HT-29 (cell line): ENCODE measurements at regions not wholly inside any gene's neighbourhood (a gene's known extent, or its start where the extent isn't known, plus 50 kb on each side); places are given as distances from the start of the nearest gene placed in this dataset.
"Not testable (repeated sequence)": the region's sequence is repeated elsewhere in the genome, so short reads cannot be mapped to it uniquely, and the experiment has no call there.

ENCODE experiments used
- DNase-seq: peaks from one replicate; pipeline ENCODE4 v3.0.0-alpha.2; 2015; ENCODE audit warnings: low spot score

- no peak for DNase-seq
Measured at GRCh38 chr7:149334930-149335329, 72.9 kb downstream of the ZNF783 start.

GRCh38 chr7:149348758-149349369, 86.9 kb downstream of the ZNF783 start:
- no peak for DNase-seq

GRCh38 chr7:149353739-149354504, 91.9 kb downstream of the ZNF783 start:
- no peak for DNase-seq

- DNase-seq: not testable (repeated sequence)
Measured at GRCh38 chr7:149355035-149355389, 93.0 kb downstream of the ZNF783 start.

- peak; percentile 88 for DNase-seq
Measured at GRCh38 chr7:149355390-149356048, 93.5 kb downstream of the ZNF783 start.

- DNase-seq: no peak
Measured at GRCh38 chr7:149362696-149363095, 98.2 kb downstream of the ZNF777 start.

GRCh38 chr7:149367418-149368180, 93.3 kb downstream of the ZNF777 start:
- no peak for DNase-seq

GRCh38 chr7:149369497-149369896, 91.4 kb downstream of the ZNF777 start:
- DNase-seq: peak; percentile 93

- no peak for DNase-seq
Measured at GRCh38 chr7:149370790-149371189, 90.1 kb downstream of the ZNF777 start.

GRCh38 chr7:149373089-149373488, 87.8 kb downstream of the ZNF777 start:
- DNase-seq: no peak

- peak; percentile 36 for DNase-seq
Measured at GRCh38 chr7:149375234-149376008, 85.4 kb downstream of the ZNF777 start.

- DNase-seq: no peak
Measured at GRCh38 chr7:149377386-149377785, 83.5 kb downstream of the ZNF777 start.

GRCh38 chr7:149379625-149380024, 81.2 kb downstream of the ZNF777 start:
- DNase-seq: no peak

GRCh38 chr7:149381245-149381644, 79.6 kb downstream of the ZNF777 start:
- DNase-seq: peak; percentile 59
